ENCODE measurements at regions not wholly inside any gene's neighbourhood (a gene's known extent, or its start where the extent isn't known, plus 50 kb on each side); places are given as distances from the start of the nearest gene placed in this dataset.
"Not testable (repeated sequence)": the region's sequence is repeated elsewhere in the genome, so short reads cannot be mapped to it uniquely, and the experiment has no call there.

DNA sequence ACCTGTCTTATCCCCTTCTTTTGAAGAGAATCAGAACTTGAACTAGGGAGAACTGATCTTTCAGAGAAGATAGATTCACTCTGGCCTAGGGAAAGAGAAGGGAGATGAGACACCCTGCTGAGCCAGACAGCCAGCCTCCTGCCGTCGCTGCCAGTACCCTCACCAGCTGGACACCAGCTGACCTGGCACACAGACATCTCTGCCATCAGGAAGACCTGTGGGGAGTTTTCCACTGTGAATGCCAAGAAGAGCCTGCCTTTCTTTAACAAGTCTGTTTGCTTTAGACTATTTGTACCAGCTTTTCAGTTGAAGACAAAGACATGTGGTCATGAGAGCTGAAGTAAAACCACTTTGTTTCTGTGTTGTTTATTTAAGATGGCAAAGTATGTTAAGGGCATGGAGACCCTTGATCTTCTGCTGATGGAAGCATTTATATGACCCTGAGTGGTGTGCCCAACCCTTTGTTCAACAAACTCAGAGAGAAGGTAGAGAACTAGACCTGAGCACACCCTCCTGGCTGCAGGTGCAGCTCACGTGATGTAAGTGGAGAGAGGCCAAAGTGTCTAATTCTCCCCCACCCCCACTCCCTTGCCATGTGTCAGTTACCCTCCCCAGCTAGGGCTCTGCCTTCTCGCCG, 82.3 kb upstream of the SLC24A3 start:
- Histone ChIP-seq H3K27ac (no peak overlapping the region), H3K36me3 (no peaks in the 10 kb centered on the region), H3K4me3 (ENCODE audit: low read depth in 1 of 2, low read length in 1 of 2) (no peak overlapping the region), H3K4me1 (ENCODE audit: control insufficient read depth in 1 of 2, insufficient read depth in 1 of 2, low read depth in 1 of 2, low read length in 1 of 2) (no peaks in the 10 kb centered on the region), H3K9me3 (no peaks in the 10 kb centered on the region), H3K27me3 (no peaks in the 10 kb centered on the region)
- TF ChIP-seq, protein P1, sequence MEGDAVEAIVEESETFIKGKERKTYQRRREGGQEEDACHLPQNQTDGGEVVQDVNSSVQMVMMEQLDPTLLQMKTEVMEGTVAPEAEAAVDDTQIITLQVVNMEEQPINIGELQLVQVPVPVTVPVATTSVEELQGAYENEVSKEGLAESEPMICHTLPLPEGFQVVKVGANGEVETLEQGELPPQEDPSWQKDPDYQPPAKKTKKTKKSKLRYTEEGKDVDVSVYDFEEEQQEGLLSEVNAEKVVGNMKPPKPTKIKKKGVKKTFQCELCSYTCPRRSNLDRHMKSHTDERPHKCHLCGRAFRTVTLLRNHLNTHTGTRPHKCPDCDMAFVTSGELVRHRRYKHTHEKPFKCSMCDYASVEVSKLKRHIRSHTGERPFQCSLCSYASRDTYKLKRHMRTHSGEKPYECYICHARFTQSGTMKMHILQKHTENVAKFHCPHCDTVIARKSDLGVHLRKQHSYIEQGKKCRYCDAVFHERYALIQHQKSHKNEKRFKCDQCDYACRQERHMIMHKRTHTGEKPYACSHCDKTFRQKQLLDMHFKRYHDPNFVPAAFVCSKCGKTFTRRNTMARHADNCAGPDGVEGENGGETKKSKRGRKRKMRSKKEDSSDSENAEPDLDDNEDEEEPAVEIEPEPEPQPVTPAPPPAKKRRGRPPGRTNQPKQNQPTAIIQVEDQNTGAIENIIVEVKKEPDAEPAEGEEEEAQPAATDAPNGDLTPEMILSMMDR (IDR thresholded peaks at IDR 0.05), result no peak

DNA sequence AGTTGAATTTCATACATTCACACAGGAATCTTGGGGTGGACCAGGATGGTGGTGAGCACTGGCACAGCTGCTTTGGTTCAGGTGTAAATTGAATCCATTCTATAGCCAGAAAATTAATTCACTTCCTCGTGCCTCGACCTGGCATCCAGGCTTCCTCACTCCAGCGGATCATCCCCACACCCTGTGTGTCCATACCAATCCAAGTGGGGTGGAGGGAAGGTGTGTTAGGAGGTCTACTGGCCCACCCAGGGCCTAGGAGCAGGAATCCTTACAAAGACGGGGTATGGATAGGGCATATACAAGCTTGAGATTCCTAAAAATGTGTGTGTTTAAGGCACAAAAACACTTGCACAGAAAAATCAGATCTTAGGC, 81.8 kb upstream of the SLC24A3 start:
- TF ChIP-seq, protein P1 (IDR thresholded peaks at IDR 0.05), result no peak
- H3K27ac ChIP-seq, result no peak overlapping the region
- H3K4me1 ChIP-seq (ENCODE audit: control insufficient read depth in 1 of 2, insufficient read depth in 1 of 2, low read depth in 1 of 2, low read length in 1 of 2), result no peaks in the 10 kb centered on the region

DNA sequence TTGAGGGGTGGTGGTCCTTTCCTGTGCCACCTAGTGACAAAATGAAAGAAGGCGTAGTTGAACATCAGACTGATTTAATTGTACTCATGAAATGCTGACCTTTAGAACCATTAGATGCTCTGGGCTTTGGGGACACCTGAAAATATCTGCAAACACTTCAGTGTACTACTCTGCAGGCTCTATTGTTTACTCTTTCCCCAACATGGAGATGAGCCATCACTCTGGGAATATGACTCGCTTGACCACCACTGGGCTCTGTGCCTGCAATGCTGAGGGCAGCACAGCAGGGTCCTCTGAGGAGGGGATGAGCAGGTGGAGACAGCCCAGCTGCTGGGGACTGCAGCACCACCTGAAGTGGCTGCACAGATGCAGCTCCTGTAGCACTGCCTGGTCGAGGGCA, 74.8 kb upstream of the SLC24A3 start:
- TF ChIP-seq, protein P1 (IDR thresholded peaks at IDR 0.05), result no peak
- H3K27me3 ChIP-seq, result no peaks in the 10 kb centered on the region
- no peak overlapping the region for H3K27ac ChIP-seq
- no peaks in the 10 kb centered on the region for H3K4me1 ChIP-seq (ENCODE audit: control insufficient read depth in 1 of 2, insufficient read depth in 1 of 2, low read depth in 1 of 2, low read length in 1 of 2)
- peaks cover 8% of the 10 kb centered on the region for H3K9me3 ChIP-seq
- no peaks in the 10 kb centered on the region for H3K36me3 ChIP-seq
- no peak overlapping the region for H3K4me3 ChIP-seq (ENCODE audit: low read depth in 1 of 2, low read length in 1 of 2)

More for the DNA sequence above, 81.8 kb upstream of the SLC24A3 start:
- H3K4me3 ChIP-seq (ENCODE audit: low read depth in 1 of 2, low read length in 1 of 2), result no peak overlapping the region
- H3K36me3 ChIP-seq, result no peaks in the 10 kb centered on the region
- peaks cover 5% of the 10 kb centered on the region for H3K9me3 ChIP-seq
- H3K27me3 ChIP-seq, result no peaks in the 10 kb centered on the region

DNA sequence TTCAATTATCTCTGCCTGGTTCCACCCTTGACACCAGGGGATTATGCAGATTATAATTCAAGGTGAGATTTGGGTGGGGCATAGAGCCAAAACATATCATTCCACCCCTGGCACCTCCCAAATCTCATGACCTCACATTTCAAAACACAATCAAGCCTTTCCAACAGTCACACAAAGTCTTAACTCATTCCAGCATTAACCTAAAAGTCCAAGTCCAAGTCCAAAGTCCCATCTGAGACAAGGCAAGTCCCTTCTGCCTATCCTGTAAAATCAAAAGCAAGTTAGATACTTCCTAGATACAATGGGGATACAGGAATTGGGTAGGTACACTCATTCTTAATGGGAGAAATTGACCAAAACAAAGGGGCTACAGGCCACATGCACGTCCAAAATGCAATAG, 73.7 kb upstream of the SLC24A3 start:
- H3K27me3 ChIP-seq, result no peaks in the 10 kb centered on the region
- H3K36me3 ChIP-seq, result no peaks in the 10 kb centered on the region
- no peak overlapping the region for H3K4me3 ChIP-seq (ENCODE audit: low read depth in 1 of 2, low read length in 1 of 2)
- no peaks in the 10 kb centered on the region for H3K4me1 ChIP-seq (ENCODE audit: control insufficient read depth in 1 of 2, insufficient read depth in 1 of 2, low read depth in 1 of 2, low read length in 1 of 2)
- H3K27ac ChIP-seq, result no peak overlapping the region
- TF ChIP-seq, protein P1 (IDR thresholded peaks at IDR 0.05), result no peak
- H3K9me3 ChIP-seq, result peaks cover 8% of the 10 kb centered on the region

DNA sequence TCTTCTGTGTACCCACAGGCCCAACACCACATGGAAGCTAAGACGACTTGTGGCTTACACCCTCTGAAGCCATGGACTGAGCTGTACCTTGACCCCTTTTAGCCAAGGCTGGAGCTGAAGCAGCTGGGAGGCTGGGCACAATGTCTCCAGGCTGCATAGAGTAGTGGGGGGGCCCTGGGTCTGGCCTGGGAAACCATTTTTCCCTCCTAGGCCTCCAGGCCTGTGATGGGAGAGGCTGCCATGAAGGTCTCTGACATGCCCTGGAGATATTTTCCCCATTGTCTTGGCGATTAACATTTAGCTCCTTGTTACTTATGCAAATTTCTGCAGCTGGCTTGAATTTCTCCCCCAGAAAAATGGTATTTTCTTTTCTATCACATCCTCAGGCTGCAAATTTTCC, 72.9 kb upstream of the SLC24A3 start:
- not testable (repeated sequence) for H3K36me3 ChIP-seq; H3K4me3 ChIP-seq (ENCODE audit: low read depth in 1 of 2, low read length in 1 of 2)

DNA sequence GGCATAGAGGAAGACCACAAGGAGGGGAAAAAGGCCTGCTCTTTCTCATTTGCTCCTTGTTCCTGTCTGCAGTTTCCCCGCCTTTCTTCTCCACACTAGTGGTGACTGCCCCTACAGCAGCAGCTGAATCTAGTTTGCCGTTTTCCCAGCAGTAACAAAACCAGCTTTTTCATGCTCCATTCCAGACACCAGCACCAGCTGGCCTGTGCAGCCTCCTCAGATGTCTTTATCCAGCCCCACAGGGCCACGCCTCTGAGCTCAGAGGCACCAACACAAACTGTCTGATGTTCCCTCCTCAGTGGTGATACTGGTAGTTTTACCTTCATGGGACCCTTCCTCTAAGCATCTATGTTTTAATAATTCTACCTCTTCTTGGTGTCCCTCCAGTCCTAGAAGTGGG, 70.4 kb upstream of the SLC24A3 start:
- Histone ChIP-seq H3K4me3 (ENCODE audit: low read depth in 1 of 2, low read length in 1 of 2) (no peak overlapping the region), H3K9me3 (no peaks in the 10 kb centered on the region), H3K4me1 (ENCODE audit: control insufficient read depth in 1 of 2, insufficient read depth in 1 of 2, low read depth in 1 of 2, low read length in 1 of 2) (no peaks in the 10 kb centered on the region), H3K27ac (no peak overlapping the region), H3K36me3 (no peaks in the 10 kb centered on the region), H3K27me3 (no peaks in the 10 kb centered on the region)
- TF ChIP-seq, protein P1 (IDR thresholded peaks at IDR 0.05), result no peak

More for the DNA sequence above, 72.9 kb upstream of the SLC24A3 start:
- H3K4me1 ChIP-seq (ENCODE audit: control insufficient read depth in 1 of 2, insufficient read depth in 1 of 2, low read depth in 1 of 2, low read length in 1 of 2); H3K27me3 ChIP-seq; H3K27ac ChIP-seq; H3K9me3 ChIP-seq: not testable (repeated sequence)

All from neutrophil (primary cell).